ENCODE measurements at regions not wholly inside any gene's neighbourhood (a gene's known extent, or its start where the extent isn't known, plus 50 kb on each side); places are given as distances from the start of the nearest gene placed in this dataset.

DNA sequence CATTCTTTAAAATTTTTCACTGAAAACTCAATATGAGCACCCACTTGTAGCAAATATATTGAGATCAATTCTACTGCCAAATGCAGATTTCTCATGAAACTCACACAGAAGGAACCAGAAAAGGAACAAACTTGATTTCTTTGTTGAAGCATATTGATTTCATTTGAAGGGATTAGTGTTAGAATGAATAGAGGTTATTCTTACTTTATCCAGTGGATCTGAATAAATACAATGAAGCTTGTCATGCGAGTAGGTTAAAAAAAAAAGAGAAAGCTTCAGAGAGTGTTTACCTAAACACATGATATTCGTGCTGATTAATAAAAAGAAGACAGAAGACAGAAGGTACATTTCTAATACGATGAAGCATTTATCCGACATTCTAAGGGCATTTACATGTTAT lies 226.7 kb upstream of the ZSWIM2 start:
- no peak for TF ChIP-seq POLR2A (IDR thresholded peaks at IDR 0.05)
- TF ChIP-seq, protein P1, sequence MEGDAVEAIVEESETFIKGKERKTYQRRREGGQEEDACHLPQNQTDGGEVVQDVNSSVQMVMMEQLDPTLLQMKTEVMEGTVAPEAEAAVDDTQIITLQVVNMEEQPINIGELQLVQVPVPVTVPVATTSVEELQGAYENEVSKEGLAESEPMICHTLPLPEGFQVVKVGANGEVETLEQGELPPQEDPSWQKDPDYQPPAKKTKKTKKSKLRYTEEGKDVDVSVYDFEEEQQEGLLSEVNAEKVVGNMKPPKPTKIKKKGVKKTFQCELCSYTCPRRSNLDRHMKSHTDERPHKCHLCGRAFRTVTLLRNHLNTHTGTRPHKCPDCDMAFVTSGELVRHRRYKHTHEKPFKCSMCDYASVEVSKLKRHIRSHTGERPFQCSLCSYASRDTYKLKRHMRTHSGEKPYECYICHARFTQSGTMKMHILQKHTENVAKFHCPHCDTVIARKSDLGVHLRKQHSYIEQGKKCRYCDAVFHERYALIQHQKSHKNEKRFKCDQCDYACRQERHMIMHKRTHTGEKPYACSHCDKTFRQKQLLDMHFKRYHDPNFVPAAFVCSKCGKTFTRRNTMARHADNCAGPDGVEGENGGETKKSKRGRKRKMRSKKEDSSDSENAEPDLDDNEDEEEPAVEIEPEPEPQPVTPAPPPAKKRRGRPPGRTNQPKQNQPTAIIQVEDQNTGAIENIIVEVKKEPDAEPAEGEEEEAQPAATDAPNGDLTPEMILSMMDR (IDR thresholded peaks at IDR 0.05), result no peak
- intact Hi-C loops (cut with DNase I; ENCODE audit: low total_unique reads), result no loop called here
- 84 to 88% methylated on average over 4 of the region's 4 CpGs for WGBS, 2 donors
- H3K4me3 ChIP-seq (ENCODE audit: low read depth, poor library complexity, severe bottlenecking), result no peak overlapping the region
- no peak for DNase-seq (ENCODE audit: low spot score in 2 of 2)

DNA sequence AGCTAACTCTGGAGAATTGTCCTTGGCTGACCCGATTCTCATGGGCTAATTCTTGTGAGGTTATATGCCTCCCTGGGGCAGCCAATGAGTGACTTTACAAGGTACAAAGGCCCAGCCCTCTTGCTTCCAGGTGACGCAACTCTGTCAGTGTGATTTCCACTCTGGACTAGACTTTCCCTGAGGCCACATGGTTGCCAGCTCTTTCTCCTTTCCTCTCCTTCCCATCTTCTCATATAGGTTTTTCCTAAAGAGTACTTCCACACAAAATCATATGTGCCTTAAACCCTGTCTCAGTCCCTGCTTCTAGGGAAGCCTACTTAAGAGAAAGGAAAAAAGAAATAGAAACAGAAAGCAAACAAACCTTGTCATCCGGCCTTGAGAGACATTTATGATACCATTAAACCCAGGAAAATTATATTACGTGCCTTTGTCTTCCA lies 226.2 kb upstream of the ZSWIM2 start:
- intact Hi-C loops (cut with DNase I; ENCODE audit: low total_unique reads), result no loop called here
- DNase-seq (ENCODE audit: low spot score in 2 of 2), result no peak
- H3K4me3 ChIP-seq (ENCODE audit: low read depth, poor library complexity, severe bottlenecking), result no peak overlapping the region
- TF ChIP-seq, protein P1 (IDR thresholded peaks at IDR 0.05), result no peak
- no peak for TF ChIP-seq POLR2A (IDR thresholded peaks at IDR 0.05)
- WGBS, 2 donors, result 58 to 63% methylated on average over 4 of the region's 4 CpGs

DNA sequence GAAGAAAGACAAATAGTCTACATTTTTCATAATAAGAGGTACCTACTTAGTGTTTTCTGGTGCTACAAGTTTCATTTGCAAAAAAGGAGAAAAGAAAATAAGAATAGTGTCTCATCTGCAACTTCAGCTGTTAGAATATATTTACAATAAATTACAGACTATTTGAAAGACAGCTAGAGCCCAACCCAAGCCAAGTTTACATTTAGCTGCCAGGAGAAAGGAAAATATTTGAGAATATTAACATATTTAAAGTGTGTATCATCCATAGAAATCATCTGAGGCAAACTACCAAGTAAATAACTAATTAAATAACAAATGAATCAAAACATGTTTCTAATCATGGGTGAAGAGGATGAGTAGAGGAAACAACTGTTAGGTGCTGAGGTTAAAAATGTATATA lies 209.2 kb upstream of the ZSWIM2 start:
- no peak for DNase-seq (ENCODE audit: low spot score in 2 of 2)
- TF ChIP-seq, protein P1 (IDR thresholded peaks at IDR 0.05), result no peak
- no peak for TF ChIP-seq POLR2A (IDR thresholded peaks at IDR 0.05)
- intact Hi-C loops (cut with DNase I; ENCODE audit: low total_unique reads), result no loop called here
- no peak overlapping the region for H3K4me3 ChIP-seq (ENCODE audit: low read depth, poor library complexity, severe bottlenecking)

DNA sequence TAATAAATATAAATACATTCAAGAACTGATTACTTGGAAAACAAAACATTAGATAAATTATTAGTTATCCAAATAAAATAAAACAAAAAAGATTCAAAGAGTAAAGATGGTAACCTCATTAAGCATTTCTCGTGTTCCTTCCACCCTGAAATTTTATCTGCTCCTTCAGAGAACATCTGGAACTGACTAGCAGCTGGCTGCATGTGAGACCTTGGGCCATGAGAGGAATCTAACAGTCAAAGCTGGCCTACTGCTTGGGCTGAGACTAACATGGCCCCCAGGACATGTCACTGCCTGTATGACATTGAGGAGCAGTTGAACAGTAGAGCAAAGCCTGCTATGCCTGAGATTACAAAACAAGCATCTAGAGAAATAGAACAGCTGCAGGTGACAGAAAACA lies 208.5 kb upstream of the ZSWIM2 start:
- DNase-seq (ENCODE audit: low spot score in 2 of 2), result no peak
- 71 to 75% methylated on average over 1 of the region's 1 CpG for whole genome bisulfite sequencing, 2 donors
- H3K4me3 ChIP-seq (ENCODE audit: low read depth, poor library complexity, severe bottlenecking), result no peak overlapping the region
- TF ChIP-seq, protein P1 (IDR thresholded peaks at IDR 0.05), result no peak
- no peak for TF ChIP-seq POLR2A (IDR thresholded peaks at IDR 0.05)
- intact Hi-C loops (cut with DNase I; ENCODE audit: low total_unique reads), result no loop called here

DNA sequence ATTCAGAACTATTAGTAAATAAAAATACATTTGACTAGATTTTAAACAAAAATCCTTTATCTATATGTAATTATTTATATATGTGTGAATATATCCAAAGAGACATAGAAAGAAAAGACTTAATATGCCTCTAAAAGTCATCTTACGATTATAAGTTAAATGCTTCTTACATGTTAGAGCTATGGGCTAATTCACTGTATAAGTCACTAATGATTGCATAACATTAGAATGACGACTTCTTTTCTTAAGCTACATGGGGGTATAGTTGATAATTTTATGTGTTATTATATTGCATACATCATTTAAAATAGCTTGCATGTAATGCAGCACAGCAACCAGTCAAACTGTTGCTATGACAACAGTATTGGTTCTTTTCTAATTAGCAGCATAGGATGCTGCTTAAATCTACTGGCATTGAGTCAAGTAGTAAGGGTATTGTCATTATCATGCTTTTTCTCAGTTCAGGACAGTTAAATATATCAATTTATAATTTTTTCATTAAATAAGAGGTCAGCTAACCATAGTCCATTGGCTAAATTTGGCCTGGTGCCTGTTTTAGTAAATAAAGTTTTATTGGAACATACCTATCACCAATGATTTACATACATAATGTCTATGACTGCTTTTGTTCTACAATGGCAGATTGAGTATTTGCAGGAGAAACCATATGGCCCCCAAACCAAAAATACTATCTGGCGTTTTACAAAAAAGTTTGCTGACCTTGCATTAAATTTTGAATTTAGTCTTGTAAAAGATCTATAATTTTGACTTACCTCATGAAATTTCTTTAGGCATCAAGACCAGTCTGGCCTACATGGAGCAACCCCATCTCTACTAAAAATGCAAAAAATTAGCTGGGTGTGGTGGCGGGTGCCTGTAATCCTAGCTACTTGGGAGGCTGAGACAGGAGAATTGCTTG lies 207.7 kb upstream of the ZSWIM2 start:
- no peak for DNase-seq (ENCODE audit: low spot score in 2 of 2)
- TF ChIP-seq, protein P1 (IDR thresholded peaks at IDR 0.05), result no peak
- no peak for TF ChIP-seq POLR2A (IDR thresholded peaks at IDR 0.05)
- H3K4me3 ChIP-seq (ENCODE audit: low read depth, poor library complexity, severe bottlenecking), result no peak overlapping the region
- WGBS, 2 donors, result 92 to 94% methylated on average over 4 of the region's 4 CpGs
- intact Hi-C loops (cut with DNase I; ENCODE audit: low total_unique reads), result no loop called here
